RWPE1 (cell line): ENCODE measurements at regions not wholly inside any gene's neighbourhood (a gene's known extent, or its start where the extent isn't known, plus 50 kb on each side); places are given as distances from the start of the nearest gene placed in this dataset.

ENCODE experiments used
- CTCF ChIA-PET: fragments of 350-600 bp; sonication (Branson Sonifier 250); formaldehyde crosslinking; extraction: SDS; loops from one replicate; lab custom pipeline; 2021; lab: Yijun Ruan, JAX
- POLR2A ChIA-PET: fragments of 400-600 bp; formaldehyde crosslinking; extraction: SDS; loops from one replicate; lab custom pipeline; 2020; ENCODE audit warnings: antibody characterized with exemption; ENCODE audit not compliant: low non-redundant PET; lab: Yijun Ruan, JAX
- DNase-seq: peaks from one replicate; pipeline ENCODE4 v3.0.0; 2012; ENCODE audit warnings: low spot score
- H3K27ac ChIP-seq: fragments of 450-650 bp; 2 replicates; pipeline ENCODE4 v1.5.1; 2017
- CTCF ChIP-seq: fragments of 450-650 bp; conservative IDR thresholded peaks from 2 replicates; pipeline ENCODE4 v1.5.1; 2017; ENCODE audit warnings: low read depth, mild to moderate bottlenecking

- CTCF ChIA-PET: no interaction called here
- no peak for DNase-seq
- H3K27ac ChIP-seq: no peak overlapping the region
- TF ChIP-seq CTCF: no peak
- POLR2A ChIA-PET: no interaction called here
Observed at GRCh38 chr12:115079760-115080159, 395.8 kb upstream of the TBX3 start.

GRCh38 chr12:115078990-115079389, 395.0 kb upstream of the TBX3 start:
- DNase-seq: no peak
- TF ChIP-seq CTCF: no peak
- ChIA-PET POLR2A (no interaction called here), CTCF (no interaction called here)
- no peak overlapping the region for H3K27ac ChIP-seq

- no peak for TF ChIP-seq CTCF
- no peak overlapping the region for H3K27ac ChIP-seq
- CTCF ChIA-PET: no interaction called here
- POLR2A ChIA-PET: no interaction called here
- DNase-seq: no peak
Observed at GRCh38 chr12:115078334-115078733, 394.4 kb upstream of the TBX3 start.

- TF ChIP-seq CTCF: no peak
- no peak for DNase-seq
- ChIA-PET CTCF (interaction anchor here (0.6 kb wide), 1 partner anchor 31 kb away, joined by 3 read pairs; no protein-coding TSS in a partner anchor), POLR2A (no interaction called here)
- H3K27ac ChIP-seq: no peak overlapping the region
Observed at GRCh38 chr12:115075552-115076170, 391.7 kb upstream of the TBX3 start.

- ChIA-PET CTCF (interaction anchor here (0.5 to 0.8 kb wide), 3 partner anchors 55 to 371 kb away, joined by 3 read pairs; no protein-coding TSS in a partner anchor), POLR2A (no interaction called here)
- no peak for TF ChIP-seq CTCF
- DNase-seq: no peak
- H3K27ac ChIP-seq: no peak overlapping the region
Observed at GRCh38 chr12:115074617-115075016, 390.6 kb upstream of the TBX3 start.

GRCh38 chr12:115072712-115073111, 388.7 kb upstream of the TBX3 start:
- ChIA-PET POLR2A (no interaction called here), CTCF (interaction anchor here (0.6 kb wide), 1 partner anchor 1906 kb away, joined by 4 read pairs; no protein-coding TSS in a partner anchor)
- no peak for DNase-seq
- no peak overlapping the region for H3K27ac ChIP-seq
- no peak for TF ChIP-seq CTCF
